IMR-90 (cell line): ENCODE measurements at regions not wholly inside any gene's neighbourhood (a gene's known extent, or its start where the extent isn't known, plus 50 kb on each side); places are given as distances from the start of the nearest gene placed in this dataset.

Experiments
- ATAC-seq: fragments of 200-7000 bp; cut with Tn5 transposase; 2 replicates; pipeline ENCODE4 v1.9.1; 2020; ENCODE audit warnings: low read depth, mild to moderate bottlenecking, moderate library complexity
- BruUV-seq: library from RNA; stranded (reverse); fragments of 400-500 nt; replicated peaks from 2 replicates; lab custom pipeline; 2021; lab: Mats Ljungman, UMichigan
- CTCF ChIA-PET: fragments of 300-600 bp; formaldehyde crosslinking; extraction: SDS; loops from one replicate; lab custom pipeline; 2021; ENCODE audit warnings: antibody characterized with exemption; lab: Yijun Ruan, JAX
- POLR2A ChIA-PET: fragments of 300-600 bp; sonication (Branson Sonifier 250); formaldehyde crosslinking; loops from one replicate; lab custom pipeline; 2022; ENCODE audit warnings: antibody characterized with exemption; ENCODE audit not compliant: unreplicated experiment; lab: Charles Lee
- DNase-seq: peaks from one replicate; pipeline ENCODE4 v3.0.0; 2013
- H2AFZ ChIP-seq: replicated peaks from 2 replicates; pipeline ENCODE3; 2013; ENCODE audit warnings: low read length, mild to moderate bottlenecking; ENCODE audit not compliant: poor library complexity
- H2AK5ac ChIP-seq: 2 replicates; pipeline ENCODE4 v1.6.1; 2013; ENCODE audit warnings: low read depth, low read length, inconsistent platforms
- H2AK9ac ChIP-seq: replicated peaks from 2 replicates; pipeline ENCODE3; 2013; ENCODE audit warnings: mild to moderate bottlenecking, low read depth, low read length, moderate library complexity; ENCODE audit not compliant: poor library complexity
- H2BK120ac ChIP-seq: 2 replicates; pipeline ENCODE4 v1.6.1; 2013; ENCODE audit warnings: low read depth, low read length, inconsistent platforms
- H2BK15ac ChIP-seq: 3 replicates; pipeline ENCODE4 v1.6.1; 2013; ENCODE audit warnings: low read depth, low read length, inconsistent platforms
- H2BK20ac ChIP-seq: 2 replicates; pipeline ENCODE4 v1.6.1; 2013; ENCODE audit warnings: low read depth, mild to moderate bottlenecking, inconsistent platforms, low read length, moderate library complexity
- H2BK5ac ChIP-seq: 2 replicates; pipeline ENCODE4 v1.6.1; 2013; ENCODE audit warnings: mild to moderate bottlenecking, low read depth, low read length, inconsistent platforms; ENCODE audit not compliant: poor library complexity, severe bottlenecking
- H3K14ac ChIP-seq: replicated peaks from 2 replicates; pipeline ENCODE4 v1.6.1; 2013; ENCODE audit warnings: low read depth, low read length, inconsistent platforms
- H3K18ac ChIP-seq: 2 replicates; pipeline ENCODE4 v1.6.1; 2013; ENCODE audit warnings: low read depth, low read length, control low read depth
- H3K23ac ChIP-seq: 2 replicates; pipeline ENCODE4 v1.6.1; 2013; ENCODE audit warnings: low read depth, low read length, inconsistent platforms
- H3K27ac ChIP-seq: 2 replicates; pipeline ENCODE4 v1.5.1; 2013; ENCODE audit warnings: mild to moderate bottlenecking, control low read depth, low read length; ENCODE audit not compliant: insufficient read depth
- H3K27me3 ChIP-seq: 2 replicates; pipeline ENCODE4 v1.6.1; 2013; ENCODE audit warnings: low read length; ENCODE audit not compliant: control insufficient read depth, insufficient read depth
- H3K36me3 ChIP-seq: 2 replicates; pipeline ENCODE4 v1.6.1; 2013; ENCODE audit warnings: low read length, mixed read lengths; ENCODE audit not compliant: control insufficient read depth, insufficient read depth
- H3K4ac ChIP-seq: 2 replicates; pipeline ENCODE4 v1.6.1; 2013; ENCODE audit warnings: low read depth, low read length, inconsistent platforms
- H3K4me1 ChIP-seq: 2 replicates; pipeline ENCODE4 v1.6.1; 2013; ENCODE audit warnings: low read length, mixed read lengths; ENCODE audit not compliant: control insufficient read depth, insufficient read depth
- H3K4me2 ChIP-seq: 2 replicates; pipeline ENCODE4 v1.6.1; 2013; ENCODE audit warnings: low read depth, mild to moderate bottlenecking, control low read depth, low read length, moderate library complexity
- H3K4me3 ChIP-seq: 2 replicates; pipeline ENCODE4 v1.5.1; 2013; ENCODE audit warnings: low read depth, mild to moderate bottlenecking, control low read depth, low read length, moderate library complexity; ENCODE audit not compliant: insufficient read depth
- H3K56ac ChIP-seq: 2 replicates; pipeline ENCODE4 v1.6.1; 2013; ENCODE audit warnings: low read length, inconsistent platforms; ENCODE audit not compliant: insufficient read depth; ENCODE audit errors: extremely low read depth
- H3K79me1 ChIP-seq, 2 experiments: 2 replicates each; pipeline ENCODE4 v1.6.1; 2013; ENCODE audit warnings: low read length in 2 of 2, inconsistent platforms in 1 of 2, low read depth in 1 of 2
- H3K9ac ChIP-seq: 2 replicates; pipeline ENCODE4 v1.6.1; 2013; ENCODE audit warnings: low read depth, low read length, control low read depth
- H3K9me1 ChIP-seq: 2 replicates; pipeline ENCODE4 v1.6.1; 2013; ENCODE audit warnings: low read length, inconsistent platforms; ENCODE audit not compliant: insufficient read depth
- H3K9me3 ChIP-seq: 2 replicates; pipeline ENCODE4 v1.6.1; 2013; ENCODE audit warnings: low read length; ENCODE audit not compliant: control insufficient read depth, insufficient read depth
- H4K20me1 ChIP-seq: 2 replicates; pipeline ENCODE4 v1.6.1; 2013; ENCODE audit warnings: low read length, inconsistent platforms; ENCODE audit not compliant: insufficient read depth
- H4K5ac ChIP-seq: 2 replicates; pipeline ENCODE4 v1.6.1; 2013; ENCODE audit warnings: mild to moderate bottlenecking, low read depth, low read length, control low read depth
- H4K8ac ChIP-seq, 2 experiments: 2 replicates each; pipeline ENCODE4 v1.6.1; 2013; ENCODE audit warnings: low read depth in 2 of 2, low read length in 2 of 2, control low read depth in 1 of 2, inconsistent platforms in 1 of 2
- H4K91ac ChIP-seq: 2 replicates; pipeline ENCODE4 v1.6.1; 2013; ENCODE audit warnings: low read depth, low read length, inconsistent platforms; ENCODE audit not compliant: insufficient read depth
- BHLHE40 ChIP-seq: fragments of 150-350 bp; IDR thresholded peaks from 2 replicates; pipeline ENCODE4 v1.6.1; 2016; ENCODE audit warnings: mild to moderate bottlenecking, low read depth, low read length
- CEBPB ChIP-seq: IDR thresholded peaks from 2 replicates; pipeline ENCODE4 v1.6.1; 2012; ENCODE audit warnings: low read depth, low read length, improper control_type of control experiment
- CHD1 ChIP-seq: IDR thresholded peaks from 2 replicates; pipeline ENCODE4 v1.6.1; 2012; ENCODE audit warnings: low read depth, low read length, improper control_type of control experiment
- CTCF ChIP-seq: conservative IDR thresholded peaks from 2 replicates; pipeline ENCODE4 v1.5.1; 2012; ENCODE audit warnings: mild to moderate bottlenecking, low read depth, low read length, improper control_type of control experiment
- FOS ChIP-seq: fragments of 150-350 bp; IDR thresholded peaks from 2 replicates; pipeline ENCODE4 v1.6.1; 2016; ENCODE audit warnings: low read depth, low read length
- MAZ ChIP-seq: IDR thresholded peaks from 2 replicates; pipeline ENCODE4 v1.6.1; 2012; ENCODE audit warnings: low read depth, mild to moderate bottlenecking, low read length, improper control_type of control experiment, moderate library complexity, borderline replicate concordance
- MXI1 ChIP-seq: IDR thresholded peaks from 2 replicates; pipeline ENCODE4 v1.6.1; 2012; ENCODE audit warnings: low read depth, mild to moderate bottlenecking, low read length, moderate library complexity, borderline replicate concordance
- NFE2L2 ChIP-seq: fragments of 150-350 bp; IDR thresholded peaks from 2 replicates; pipeline ENCODE4 v1.6.1; 2016; ENCODE audit warnings: low read depth, mild to moderate bottlenecking, low read length
- POLR2A ChIP-seq: IDR thresholded peaks from 2 replicates; pipeline ENCODE4 v1.6.1; 2012; ENCODE audit warnings: mild to moderate bottlenecking, low read depth, low read length
- RAD21 ChIP-seq: IDR thresholded peaks from 2 replicates; pipeline ENCODE4 v1.6.1; 2012; ENCODE audit warnings: low read length, improper control_type of control experiment
- RCOR1 ChIP-seq: IDR thresholded peaks from 2 replicates; pipeline ENCODE4 v1.6.1; 2012; ENCODE audit warnings: mild to moderate bottlenecking, low read length, improper control_type of control experiment; ENCODE audit not compliant: insufficient replicate concordance
- RFX5 ChIP-seq: IDR thresholded peaks from 2 replicates; pipeline ENCODE4 v1.8.0; 2012; ENCODE audit warnings: low read depth, mild to moderate bottlenecking, low read length, moderate library complexity
- SMC3 ChIP-seq: fragments of 150-350 bp; IDR thresholded peaks from 2 replicates; pipeline ENCODE4 v1.6.1; 2016; ENCODE audit warnings: low read depth, mild to moderate bottlenecking, antibody characterized with exemption, low read length, moderate library complexity
- WGBS, 2 experiments: methylation state at CpG; one replicate each; pipeline versions ENCODE4 v1.1.5 to v1.1.7; 2013; ENCODE audit warnings: missing lambda C conversion rate in 2 of 2; ENCODE audit not compliant: insufficient read length in 1 of 2; ENCODE audit errors: extremely low coverage in 2 of 2; 5-methylcytosine and 5-hydroxymethylcytosine counted together
- dilution Hi-C: fragments of 300-500 bp; cut with HindIII; formaldehyde crosslinking; loops from one replicate; pipeline ENCODE4 v1.14.3; 2018; ENCODE audit warnings: low sequenced_read_pairs; ENCODE audit not compliant: unreplicated experiment
- in situ Hi-C: fragments of 300-500 bp; cut with MboI; formaldehyde crosslinking; loops from 3 replicates; pipeline ENCODE4 v1.14.3; 2019; ENCODE audit warnings: low sequenced_read_pairs, inconsistent platforms, mixed read lengths
- intact Hi-C: fragments of 100-400 bp; cut with micrococcal nuclease; formaldehyde crosslinking; loops from 2 replicates; pipeline ENCODE4 v1.10.0; 2022
- TF ChIP-seq, protein P1 (sequence below): fragments of 150-350 bp; IDR thresholded peaks from 2 replicates; pipeline ENCODE4 v1.6.1; 2017; ENCODE audit warnings: mild to moderate bottlenecking, antibody characterized with exemption, low read length, low read depth
- TF ChIP-seq, protein P2 (sequence below): fragments of 150-350 bp; IDR thresholded peaks from 2 replicates; pipeline ENCODE4 v1.6.1; 2016; ENCODE audit warnings: low read depth, mild to moderate bottlenecking, low read length, moderate library complexity, borderline replicate concordance

GRCh38 chr9:90287567-90288274, 354.9 kb downstream of the DIRAS2 start:
- Histone ChIP-seq H3K27ac (no peak overlapping the region), H3K4me2 (no peak overlapping the region), H3K79me1 (no peaks in the 10 kb centered on the region), H3K9me3 (no peaks in the 10 kb centered on the region), H4K20me1 (no peaks in the 10 kb centered on the region), H3K18ac (no peak overlapping the region), H3K4ac (no peak overlapping the region), H3K9ac (no peak overlapping the region), H2BK120ac (no peak overlapping the region), H3K36me3 (no peaks in the 10 kb centered on the region), H3K14ac (no peak overlapping the region), H3K56ac (no peak overlapping the region), H3K27me3 (no peaks in the 10 kb centered on the region), H2BK5ac (no peak overlapping the region), H2BK20ac (no peak overlapping the region), H2AK9ac (no peak overlapping the region), H4K8ac (no peak overlapping the region), H2BK15ac (no peak overlapping the region), H2AK5ac (no peak overlapping the region), H4K5ac (no peak overlapping the region), H3K9me1 (no peaks in the 10 kb centered on the region), H3K23ac (no peak overlapping the region), H3K4me1 (no peaks in the 10 kb centered on the region), H4K91ac (no peak overlapping the region), H3K4me3 (no peak overlapping the region), H2AFZ (no peak overlapping the region)
- WGBS, 2 experiments, result no CpG with 5 or more reads among the region's 9 CpGs
- TF ChIP-seq, protein P1, sequence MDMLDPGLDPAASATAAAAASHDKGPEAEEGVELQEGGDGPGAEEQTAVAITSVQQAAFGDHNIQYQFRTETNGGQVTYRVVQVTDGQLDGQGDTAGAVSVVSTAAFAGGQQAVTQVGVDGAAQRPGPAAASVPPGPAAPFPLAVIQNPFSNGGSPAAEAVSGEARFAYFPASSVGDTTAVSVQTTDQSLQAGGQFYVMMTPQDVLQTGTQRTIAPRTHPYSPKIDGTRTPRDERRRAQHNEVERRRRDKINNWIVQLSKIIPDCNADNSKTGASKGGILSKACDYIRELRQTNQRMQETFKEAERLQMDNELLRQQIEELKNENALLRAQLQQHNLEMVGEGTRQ, result no peak
- TF ChIP-seq MXI1, result no peak
- no peak for TF ChIP-seq FOS
- no peak for TF ChIP-seq CEBPB
- TF ChIP-seq RAD21, result no peak
- no peak for TF ChIP-seq BHLHE40
- no peak for TF ChIP-seq RFX5
- no peak for TF ChIP-seq POLR2A
- no peak for TF ChIP-seq CTCF
- no peak for TF ChIP-seq NFE2L2
- no peak for TF ChIP-seq CHD1
- TF ChIP-seq SMC3, result no peak
- TF ChIP-seq RCOR1, result no peak
- no peak for TF ChIP-seq MAZ
- TF ChIP-seq, protein P2, sequence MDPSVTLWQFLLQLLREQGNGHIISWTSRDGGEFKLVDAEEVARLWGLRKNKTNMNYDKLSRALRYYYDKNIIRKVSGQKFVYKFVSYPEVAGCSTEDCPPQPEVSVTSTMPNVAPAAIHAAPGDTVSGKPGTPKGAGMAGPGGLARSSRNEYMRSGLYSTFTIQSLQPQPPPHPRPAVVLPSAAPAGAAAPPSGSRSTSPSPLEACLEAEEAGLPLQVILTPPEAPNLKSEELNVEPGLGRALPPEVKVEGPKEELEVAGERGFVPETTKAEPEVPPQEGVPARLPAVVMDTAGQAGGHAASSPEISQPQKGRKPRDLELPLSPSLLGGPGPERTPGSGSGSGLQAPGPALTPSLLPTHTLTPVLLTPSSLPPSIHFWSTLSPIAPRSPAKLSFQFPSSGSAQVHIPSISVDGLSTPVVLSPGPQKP, result no peak
- dilution Hi-C loops (no loop called here), in situ Hi-C loops (no loop called here), intact Hi-C loops (no loop called here)
- no peak for DNase-seq
- no TSS peak for BruUV-seq
- no peak; the same call in 1 of the 2 replicates for ATAC-seq
- CTCF ChIA-PET, result no interaction called here
- POLR2A ChIA-PET, result no interaction called here
